ENCODE measurements at regions not wholly inside any gene's neighbourhood (a gene's known extent, or its start where the extent isn't known, plus 50 kb on each side); places are given as distances from the start of the nearest gene placed in this dataset.
A peak's percentile ranks its signal among the peaks of the same experiment; 100 is the strongest.

GRCh38 chr1:113291777-113292602, 98.3 kb upstream of the MAGI3 start:
- POLR2A ChIA-PET, result no interaction called here
- ATAC-seq, result no peak; the same call in 2 of the 3 replicates
- H3K4me2 ChIP-seq (ENCODE audit: low read depth, low read length), result peak overlapping the region; percentile 15
- no peaks in the 10 kb centered on the region for H4K20me1 ChIP-seq (ENCODE audit: insufficient read depth, low read length)
- no peaks in the 10 kb centered on the region for H3K36me3 ChIP-seq (replicated peaks in 1 of 2; ENCODE audit: control insufficient read depth in 1 of 2, insufficient read depth in 2 of 2, low read length in 2 of 2)
- TF ChIP-seq SMAD1 (CRISPR knock-in tag; IDR thresholded peaks at IDR 0.05; ENCODE audit: borderline replicate concordance, low read depth) (no peak), PRDM15 (CRISPR knock-in tag; IDR thresholded peaks at IDR 0.05) (peak; percentile 49; the same call in 1 of the 2 replicates)
- BruUV-seq (replicated peaks), result no TSS peak
- no peak overlapping the region for H3K4me3 ChIP-seq (replicated peaks in 1 of 3; ENCODE audit: insufficient read depth in 1 of 3, low read depth in 2 of 3, low read length in 3 of 3)
- intact Hi-C loops (cut with micrococcal nuclease; ENCODE audit: unreplicated experiment) (loop anchor here (1.0 kb wide), 1 partner anchor 96 kb away; no protein-coding TSS in a partner anchor), in situ Hi-C loops (cut with HindIII; ENCODE audit: extremely low pct_ligation_motif_present, low pct_unique_long_range_greater_than_20kb) (no loop called here)
- peak; percentile 7 for DNase-seq (ENCODE audit: low spot score)
- 0 out of 5 replicates have a peak, but pooled peaks cover 0 to 3% of the 10 kb centered on the region in 2 experiments for H3K27me3 ChIP-seq (ENCODE audit: control insufficient read depth in 1 of 2, insufficient read depth in 2 of 2, low read length in 2 of 2)
- CTCF ChIA-PET (ENCODE audit: low intra/inter-chr PET ratio, low total read pairs), result no interaction called here
- peaks cover 16% of the 10 kb centered on the region for H3K4me1 ChIP-seq (ENCODE audit: insufficient read depth, low read length)
- no peaks in the 10 kb centered on the region for H3K79me2 ChIP-seq (ENCODE audit: insufficient read depth, low read length)
- no peak for FAIRE-seq
- H3K9me3 ChIP-seq (ENCODE audit: low read length), result no peaks in the 10 kb centered on the region
- H3K9ac ChIP-seq (ENCODE audit: insufficient read depth, low read depth, low read length), result no peak overlapping the region
- no peak overlapping the region for H2AFZ ChIP-seq (ENCODE audit: low read length)
- WGBS (ENCODE audit: low lambda C conversion rate), result 66% methylated on average over 9 of the region's 9 CpGs
- no peak overlapping the region for H3K27ac ChIP-seq (ENCODE audit: extremely low read length, insufficient read depth, low read length)
